ENCODE measurements at regions not wholly inside any gene's neighbourhood (a gene's known extent, or its start where the extent isn't known, plus 50 kb on each side); places are given as distances from the start of the nearest gene placed in this dataset.

- TF ChIP-seq POLR2A (IDR thresholded peaks at IDR 0.05; ENCODE audit: low read length) (no peak), GATA1 (IDR thresholded peaks at IDR 0.05; ENCODE audit: low read depth, low read length) (no peak)
These were observed 101.2 kb upstream of the SLC2A1 start for GRCh38 chr1:43059640-43060574.
